IMR-90 (cell line): ENCODE measurements at regions not wholly inside any gene's neighbourhood (a gene's known extent, or its start where the extent isn't known, plus 50 kb on each side); places are given as distances from the start of the nearest gene placed in this dataset.

Source experiments
- CEBPB ChIP-seq: IDR thresholded peaks from 2 replicates; pipeline ENCODE4 v1.6.1; 2012; ENCODE audit warnings: low read depth, low read length, improper control_type of control experiment
- CHD1 ChIP-seq: IDR thresholded peaks from 2 replicates; pipeline ENCODE4 v1.6.1; 2012; ENCODE audit warnings: low read depth, low read length, improper control_type of control experiment
- MXI1 ChIP-seq: IDR thresholded peaks from 2 replicates; pipeline ENCODE4 v1.6.1; 2012; ENCODE audit warnings: low read depth, mild to moderate bottlenecking, low read length, moderate library complexity, borderline replicate concordance
- POLR2A ChIP-seq: IDR thresholded peaks from 2 replicates; pipeline ENCODE4 v1.6.1; 2012; ENCODE audit warnings: mild to moderate bottlenecking, low read depth, low read length
- RAD21 ChIP-seq: IDR thresholded peaks from 2 replicates; pipeline ENCODE4 v1.6.1; 2012; ENCODE audit warnings: low read length, improper control_type of control experiment
- RCOR1 ChIP-seq: IDR thresholded peaks from 2 replicates; pipeline ENCODE4 v1.6.1; 2012; ENCODE audit warnings: mild to moderate bottlenecking, low read length, improper control_type of control experiment; ENCODE audit not compliant: insufficient replicate concordance
- SMC3 ChIP-seq: fragments of 150-350 bp; IDR thresholded peaks from 2 replicates; pipeline ENCODE4 v1.6.1; 2016; ENCODE audit warnings: low read depth, mild to moderate bottlenecking, antibody characterized with exemption, low read length, moderate library complexity
- TF ChIP-seq, protein P1 (sequence below): conservative IDR thresholded peaks from 2 replicates; pipeline ENCODE4 v1.5.1; 2012; ENCODE audit warnings: mild to moderate bottlenecking, low read depth, low read length, improper control_type of control experiment
- TF ChIP-seq, protein P2 (sequence below): fragments of 150-350 bp; IDR thresholded peaks from 2 replicates; pipeline ENCODE4 v1.6.1; 2016; ENCODE audit warnings: low read depth, mild to moderate bottlenecking, low read length, moderate library complexity, borderline replicate concordance
- TF ChIP-seq, protein P3 (sequence below): fragments of 150-350 bp; IDR thresholded peaks from 2 replicates; pipeline ENCODE4 v1.6.1; 2017; ENCODE audit warnings: mild to moderate bottlenecking, antibody characterized with exemption, low read length, low read depth

DNA sequence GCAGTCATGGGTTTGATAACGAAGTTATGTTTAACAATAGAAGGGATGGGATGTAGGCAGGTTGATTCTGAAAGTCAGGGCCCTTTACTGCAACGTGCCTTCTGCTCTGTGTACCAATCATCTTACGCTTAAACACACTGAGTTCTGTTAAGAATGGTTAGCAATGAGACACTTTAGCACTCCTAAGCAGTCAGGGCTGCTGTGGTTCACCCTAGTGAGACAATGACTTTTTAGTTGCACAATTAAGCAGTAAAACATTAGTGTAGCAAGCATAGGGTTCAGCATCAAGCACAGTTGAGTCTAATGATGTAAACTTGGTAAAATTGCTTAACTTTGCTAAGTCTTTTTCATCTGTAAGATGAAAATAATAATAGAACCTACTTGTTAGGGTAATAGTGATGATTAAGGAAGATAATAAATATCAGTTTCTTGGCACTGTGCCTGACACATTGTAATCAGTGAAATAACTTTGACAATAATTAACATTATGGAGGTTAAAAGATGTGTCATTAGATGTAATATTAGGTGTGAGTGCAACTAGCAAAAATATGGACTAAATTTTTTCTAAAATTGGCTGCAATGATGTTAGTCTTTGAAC is 484.2 kb upstream of the THBS1 start:
- TF ChIP-seq, protein P1, sequence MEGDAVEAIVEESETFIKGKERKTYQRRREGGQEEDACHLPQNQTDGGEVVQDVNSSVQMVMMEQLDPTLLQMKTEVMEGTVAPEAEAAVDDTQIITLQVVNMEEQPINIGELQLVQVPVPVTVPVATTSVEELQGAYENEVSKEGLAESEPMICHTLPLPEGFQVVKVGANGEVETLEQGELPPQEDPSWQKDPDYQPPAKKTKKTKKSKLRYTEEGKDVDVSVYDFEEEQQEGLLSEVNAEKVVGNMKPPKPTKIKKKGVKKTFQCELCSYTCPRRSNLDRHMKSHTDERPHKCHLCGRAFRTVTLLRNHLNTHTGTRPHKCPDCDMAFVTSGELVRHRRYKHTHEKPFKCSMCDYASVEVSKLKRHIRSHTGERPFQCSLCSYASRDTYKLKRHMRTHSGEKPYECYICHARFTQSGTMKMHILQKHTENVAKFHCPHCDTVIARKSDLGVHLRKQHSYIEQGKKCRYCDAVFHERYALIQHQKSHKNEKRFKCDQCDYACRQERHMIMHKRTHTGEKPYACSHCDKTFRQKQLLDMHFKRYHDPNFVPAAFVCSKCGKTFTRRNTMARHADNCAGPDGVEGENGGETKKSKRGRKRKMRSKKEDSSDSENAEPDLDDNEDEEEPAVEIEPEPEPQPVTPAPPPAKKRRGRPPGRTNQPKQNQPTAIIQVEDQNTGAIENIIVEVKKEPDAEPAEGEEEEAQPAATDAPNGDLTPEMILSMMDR, result no peak
- TF ChIP-seq CHD1 (no peak), POLR2A (no peak), SMC3 (no peak), CEBPB (no peak), RCOR1 (no peak), RAD21 (no peak), MXI1 (no peak)
- TF ChIP-seq, protein P2, sequence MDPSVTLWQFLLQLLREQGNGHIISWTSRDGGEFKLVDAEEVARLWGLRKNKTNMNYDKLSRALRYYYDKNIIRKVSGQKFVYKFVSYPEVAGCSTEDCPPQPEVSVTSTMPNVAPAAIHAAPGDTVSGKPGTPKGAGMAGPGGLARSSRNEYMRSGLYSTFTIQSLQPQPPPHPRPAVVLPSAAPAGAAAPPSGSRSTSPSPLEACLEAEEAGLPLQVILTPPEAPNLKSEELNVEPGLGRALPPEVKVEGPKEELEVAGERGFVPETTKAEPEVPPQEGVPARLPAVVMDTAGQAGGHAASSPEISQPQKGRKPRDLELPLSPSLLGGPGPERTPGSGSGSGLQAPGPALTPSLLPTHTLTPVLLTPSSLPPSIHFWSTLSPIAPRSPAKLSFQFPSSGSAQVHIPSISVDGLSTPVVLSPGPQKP, result no peak
- TF ChIP-seq, protein P3, sequence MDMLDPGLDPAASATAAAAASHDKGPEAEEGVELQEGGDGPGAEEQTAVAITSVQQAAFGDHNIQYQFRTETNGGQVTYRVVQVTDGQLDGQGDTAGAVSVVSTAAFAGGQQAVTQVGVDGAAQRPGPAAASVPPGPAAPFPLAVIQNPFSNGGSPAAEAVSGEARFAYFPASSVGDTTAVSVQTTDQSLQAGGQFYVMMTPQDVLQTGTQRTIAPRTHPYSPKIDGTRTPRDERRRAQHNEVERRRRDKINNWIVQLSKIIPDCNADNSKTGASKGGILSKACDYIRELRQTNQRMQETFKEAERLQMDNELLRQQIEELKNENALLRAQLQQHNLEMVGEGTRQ, result no peak
